C4-2B (cell line): ENCODE measurements at regions not wholly inside any gene's neighbourhood (a gene's known extent, or its start where the extent isn't known, plus 50 kb on each side); places are given as distances from the start of the nearest gene placed in this dataset.

Experiments
- H3K27ac ChIP-seq: fragments of 450-650 bp; 2 replicates; pipeline ENCODE4 v1.5.1; 2017
- CTCF ChIP-seq: fragments of 450-650 bp; conservative IDR thresholded peaks from 2 replicates; pipeline ENCODE4 v1.5.1; 2017; ENCODE audit warnings: mild to moderate bottlenecking
- ZFX ChIP-seq: fragments of 450-650 bp; IDR thresholded peaks from 2 replicates; pipeline ENCODE4 v1.6.1; 2017

DNA sequence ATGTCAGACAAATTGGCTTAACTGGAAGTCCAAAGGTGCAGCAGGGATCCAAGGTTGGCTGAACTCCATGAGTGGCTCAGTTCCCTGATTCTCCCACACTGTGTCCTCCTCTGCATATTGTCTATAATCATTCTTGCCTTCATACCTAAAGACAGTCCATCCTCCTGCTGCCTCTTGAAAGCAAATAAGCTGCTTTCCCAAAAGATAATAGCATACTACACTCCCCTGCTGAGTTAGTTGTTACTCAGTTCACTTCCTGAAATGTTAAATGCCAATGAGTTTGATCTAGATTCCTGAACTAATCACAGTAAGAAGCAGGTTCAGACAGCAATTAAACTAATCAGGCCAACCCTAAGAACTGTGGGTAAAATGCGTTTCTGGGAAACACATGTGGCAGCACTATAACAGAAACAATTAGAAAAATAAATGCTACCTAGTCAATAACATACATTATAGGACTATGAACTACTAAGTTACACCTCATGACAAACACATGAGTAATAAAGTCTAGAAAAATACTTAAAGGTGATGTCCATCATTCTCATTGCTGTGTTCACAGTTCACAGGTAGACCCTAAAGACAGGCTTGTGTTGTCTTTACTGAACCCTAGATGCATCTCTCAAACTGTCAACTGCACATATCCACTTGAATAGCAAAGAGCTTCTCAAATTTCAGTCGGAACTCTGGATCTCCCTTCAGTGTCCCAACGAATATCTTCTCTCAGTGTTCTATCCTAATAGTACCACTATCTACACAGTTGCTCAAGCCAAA lies 50.8 kb upstream of the BOLA1 start:
- H3K27ac ChIP-seq, result peak overlapping the region; percentile 96; the same call in 1 of the 2 replicates
- TF ChIP-seq ZFX, result no peak
- no peak for TF ChIP-seq CTCF

GRCh38 chr1:149849111-149849946 lies 50.0 kb upstream of the BOLA1 start:
- peak overlapping the region; percentile 96 for H3K27ac ChIP-seq
- TF ChIP-seq ZFX (no peak), CTCF (no peak)
